ENCODE measurements at regions not wholly inside any gene's neighbourhood (a gene's known extent, or its start where the extent isn't known, plus 50 kb on each side); places are given as distances from the start of the nearest gene placed in this dataset.

DNA sequence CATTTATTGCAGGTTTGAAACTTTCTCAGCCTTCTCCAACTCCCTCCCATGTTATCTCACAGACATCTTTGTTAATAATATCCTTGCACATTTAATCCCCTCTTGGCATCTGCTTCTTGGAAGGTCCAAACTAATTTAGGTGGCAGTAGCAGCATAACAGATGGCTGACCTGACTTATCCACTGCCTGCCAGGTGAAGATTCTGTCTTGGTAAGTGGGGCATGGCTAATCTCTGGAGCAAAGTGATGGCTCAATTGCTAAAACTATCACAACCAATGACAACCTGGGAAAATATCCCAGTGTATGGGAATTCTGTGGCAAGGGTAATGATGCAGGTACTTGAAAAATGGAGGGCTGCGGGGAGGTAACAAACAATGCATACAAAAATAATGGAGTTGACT lies 58.2 kb upstream of the ALG10B start:
- Mint-ChIP-seq H3K4me3 (no peak overlapping the region), H3K27ac (no peak overlapping the region), H3K27me3 (peaks cover 4 to 6% of the 10 kb centered on the region in 2 donors), H3K36me3 (no peaks in the 10 kb centered on the region), H3K9me3 (peaks cover 6 to 24% (median 10%) of the 10 kb centered on the region in 5 donors), H3K4me1 (no peaks in the 10 kb centered on the region)
- no peaks in the 10 kb centered on the region for H3K27me3 ChIP-seq (ENCODE audit: insufficient read depth, low read length, poor library complexity, severe bottlenecking)
- DNase-seq, result no peak
- POLR2A ChIA-PET, result no interaction called here
- no peak overlapping the region for H3K27ac ChIP-seq (ENCODE audit: low read depth, low read length)
- H3K9me3 ChIP-seq (ENCODE audit: low read length), result no peaks in the 10 kb centered on the region
- no peaks in the 10 kb centered on the region for H3K36me3 ChIP-seq (ENCODE audit: insufficient read depth, low read length)
- CTCF ChIA-PET, result no interaction called here
- no peaks in the 10 kb centered on the region for H3K4me1 ChIP-seq (ENCODE audit: insufficient read depth, low read length)
- no peak overlapping the region for H3K4me3 ChIP-seq (ENCODE audit: low read length)
